ENCODE measurements at regions not wholly inside any gene's neighbourhood (a gene's known extent, or its start where the extent isn't known, plus 50 kb on each side); places are given as distances from the start of the nearest gene placed in this dataset.

DNA sequence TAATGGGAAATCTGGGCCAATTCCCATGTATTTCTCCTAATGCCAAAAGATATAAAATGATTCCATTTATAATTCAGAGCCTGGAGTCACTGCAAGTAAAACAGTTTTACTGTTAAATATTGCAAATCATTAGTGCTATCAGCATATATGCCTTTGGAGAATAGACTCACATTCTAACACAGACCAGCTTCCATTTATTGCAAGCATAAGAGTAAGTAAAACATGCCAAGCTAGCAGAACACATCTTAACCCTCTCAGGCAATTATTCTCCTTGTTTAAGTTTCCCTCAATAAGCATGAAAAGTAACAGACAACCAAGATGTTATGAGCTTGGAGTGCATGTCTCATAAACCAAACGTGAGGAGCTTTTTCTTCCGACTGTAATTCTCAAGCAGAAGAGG, 173.9 kb upstream of the GRIP1 start:
- DNase-seq = peak; percentile 9

DNA sequence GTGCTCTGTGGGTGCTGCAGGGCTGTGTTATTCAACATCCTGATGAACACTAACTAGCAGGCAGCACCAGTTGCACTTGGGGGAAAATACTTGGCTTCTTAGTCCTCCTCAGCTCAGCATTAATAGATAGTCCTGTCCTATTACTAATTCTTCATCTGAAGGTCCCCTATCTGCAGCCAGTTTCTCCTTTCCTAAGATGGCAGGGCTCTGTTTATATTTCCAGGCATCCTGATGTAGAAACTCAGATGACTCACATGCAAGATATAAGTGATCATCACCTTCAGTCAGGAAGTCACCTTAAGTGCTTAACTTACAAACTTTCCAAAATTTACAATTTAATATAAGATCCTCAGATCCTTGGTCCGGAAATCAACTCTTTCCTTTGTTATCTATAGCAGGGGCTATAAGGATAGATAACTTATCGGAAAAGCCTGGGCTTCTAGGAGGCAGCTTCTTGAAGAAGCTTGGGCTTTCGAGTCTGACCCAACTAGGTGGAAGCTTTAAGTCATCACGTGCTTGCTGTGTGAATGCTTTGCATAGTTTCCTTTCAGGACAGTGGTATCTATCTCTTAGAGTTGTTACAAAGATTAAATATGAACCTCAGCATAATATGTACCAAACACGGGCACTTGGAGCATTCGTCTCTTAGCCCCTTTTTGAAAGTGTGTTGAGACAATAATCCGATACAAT, 181.0 kb upstream of the GRIP1 start:
- no peak for DNase-seq

DNA sequence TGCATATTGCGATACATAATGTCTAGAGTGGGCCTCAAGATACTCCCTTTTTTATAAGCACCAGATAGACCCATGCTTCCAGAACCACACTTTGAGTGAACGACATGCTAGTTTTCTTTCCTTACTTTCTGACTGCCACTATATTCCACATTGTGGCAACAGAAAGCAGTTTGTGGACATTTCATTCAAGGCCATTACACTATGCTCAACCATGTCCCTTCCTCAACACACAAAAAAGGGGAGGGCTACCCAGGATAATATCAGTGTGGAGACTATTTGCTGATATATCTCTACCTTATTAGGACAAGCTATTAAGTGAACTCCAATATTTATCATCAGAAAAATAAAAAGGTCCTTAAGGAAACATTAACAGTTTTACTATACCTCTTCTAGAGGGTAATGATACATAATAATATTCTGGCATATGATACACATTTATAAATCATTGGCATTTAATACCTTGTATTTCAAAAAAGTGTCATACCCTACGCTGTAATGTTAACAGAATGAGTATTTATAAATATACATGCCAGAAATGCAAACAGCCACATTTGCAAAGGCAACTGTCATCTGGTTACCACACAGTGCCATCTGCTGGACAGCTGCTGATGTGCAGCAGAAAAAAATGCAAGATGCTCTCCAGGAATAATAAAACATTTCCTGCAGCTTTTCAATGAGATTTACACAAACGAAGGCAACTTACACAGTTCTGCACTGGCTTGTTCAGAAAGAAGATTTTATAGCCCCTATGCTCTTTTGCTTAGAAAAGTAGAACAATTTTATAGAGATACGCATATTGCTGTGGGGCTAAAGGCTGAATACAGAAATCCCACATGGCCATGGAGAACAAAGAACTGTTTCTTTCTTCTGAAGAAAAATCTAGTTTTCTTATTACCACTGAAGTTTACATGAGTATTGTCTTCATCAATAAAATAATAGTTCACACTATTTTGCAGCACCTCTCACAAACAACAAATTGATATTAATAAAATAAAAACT, 182.2 kb upstream of the GRIP1 start:
- peak; percentile 79 for DNase-seq

DNA sequence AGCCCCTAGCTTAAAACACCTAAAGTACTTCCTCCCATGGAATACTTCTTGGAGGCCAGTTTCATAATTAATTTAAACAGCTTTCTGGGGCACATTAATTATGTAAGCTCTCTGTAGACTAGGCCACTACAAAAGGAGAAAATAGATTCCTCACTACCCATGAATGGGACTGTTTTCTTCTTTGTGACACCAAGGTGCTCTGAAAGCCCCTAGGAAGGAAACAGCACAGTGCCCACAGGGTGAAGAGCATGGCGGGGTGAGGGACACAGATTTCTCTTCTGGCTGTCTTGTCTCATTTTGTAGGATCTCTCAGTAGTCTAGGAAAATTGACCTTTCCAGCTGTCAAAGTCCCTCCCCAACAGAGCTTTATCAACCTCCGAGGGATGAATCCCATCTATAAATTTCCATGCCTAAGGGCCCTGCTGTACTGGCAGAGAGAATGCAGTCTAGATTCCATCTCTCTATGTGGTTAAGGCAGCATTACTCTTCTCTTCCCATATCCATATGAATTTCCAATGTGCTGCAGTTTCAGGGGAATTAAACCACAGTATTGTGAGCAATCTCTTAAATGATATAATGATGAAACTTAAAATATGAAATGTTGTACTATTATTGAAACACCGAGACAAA, 183.6 kb upstream of the GRIP1 start:
- no peak for DNase-seq

DNA sequence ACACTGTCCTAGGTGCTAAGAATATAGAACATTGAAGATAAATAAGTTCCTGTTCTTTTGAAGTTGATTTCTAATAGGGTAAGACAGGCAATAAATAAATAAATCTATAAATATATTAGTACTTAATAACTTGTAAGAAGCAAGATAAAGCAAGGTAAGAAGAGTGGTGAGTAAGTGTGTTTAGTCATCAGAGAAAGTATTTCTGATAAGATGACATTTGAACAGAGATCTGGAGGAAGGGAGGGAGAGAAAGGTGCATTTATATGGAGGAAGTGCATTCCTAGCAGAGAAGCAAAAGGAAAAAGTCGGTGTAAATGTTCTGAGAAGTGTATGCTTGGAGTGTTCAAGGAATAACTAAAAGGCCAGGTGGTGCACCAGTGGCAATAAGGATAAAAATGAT, 184.4 kb upstream of the GRIP1 start:
- DNase-seq = no peak

DNA sequence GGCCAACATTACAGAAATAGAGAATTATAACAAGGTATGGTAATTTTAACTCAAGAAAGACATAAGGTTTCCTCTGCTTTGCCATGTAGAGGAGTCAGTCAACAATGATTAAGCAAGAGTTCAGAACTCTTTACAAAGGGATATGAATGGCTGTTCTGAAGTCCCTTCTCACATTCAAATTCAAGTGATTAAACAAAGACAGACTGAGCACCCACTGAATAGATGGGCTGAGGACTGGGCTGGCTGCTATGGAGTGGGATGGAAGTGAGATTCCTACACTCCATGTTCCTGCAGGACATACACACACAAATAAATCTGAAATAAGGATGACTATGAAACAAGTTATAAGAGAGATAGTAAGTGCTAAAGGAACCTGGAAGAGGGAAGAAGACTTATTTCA, 199.0 kb upstream of the GRIP1 start:
- DNase-seq = no peak

DNA sequence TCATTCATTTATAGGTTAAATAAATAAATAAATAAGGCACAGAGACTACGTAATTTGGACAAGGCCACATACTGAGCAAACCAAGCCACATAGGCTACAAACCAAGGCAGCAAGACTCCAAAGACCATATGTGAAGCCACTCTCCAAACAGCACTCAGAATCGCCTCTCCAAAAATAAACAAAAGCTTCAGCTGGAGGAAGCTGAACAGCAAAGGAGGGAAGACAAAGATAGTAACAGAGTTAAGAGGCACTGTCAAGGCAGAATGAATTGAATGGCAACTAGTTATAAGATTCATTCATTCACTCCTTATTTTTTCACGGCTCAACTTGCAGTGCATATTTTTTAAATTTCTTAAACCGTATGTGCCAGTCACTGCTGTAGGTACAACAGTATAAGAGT, 200.5 kb upstream of the GRIP1 start:
- no peak for DNase-seq

DNA sequence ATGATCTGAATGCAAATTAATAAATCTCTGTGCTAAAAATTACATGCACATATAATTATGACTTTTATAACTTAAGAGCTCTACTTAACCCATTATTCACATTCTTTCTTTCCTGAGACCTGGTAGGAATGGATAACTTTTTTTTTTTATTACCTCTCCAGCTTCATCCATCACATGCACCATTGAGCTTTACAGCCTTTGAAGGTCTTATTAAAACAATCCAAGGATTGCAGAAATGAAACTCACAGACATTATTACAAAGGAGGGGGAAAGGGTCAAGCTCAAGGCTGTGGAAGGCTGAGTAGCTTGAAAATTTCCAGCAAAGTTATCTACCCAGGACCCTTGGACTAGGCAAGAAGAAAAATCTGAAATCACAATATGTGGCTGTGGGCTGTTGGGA, 202.5 kb upstream of the GRIP1 start:
- DNase-seq = no peak

DNA sequence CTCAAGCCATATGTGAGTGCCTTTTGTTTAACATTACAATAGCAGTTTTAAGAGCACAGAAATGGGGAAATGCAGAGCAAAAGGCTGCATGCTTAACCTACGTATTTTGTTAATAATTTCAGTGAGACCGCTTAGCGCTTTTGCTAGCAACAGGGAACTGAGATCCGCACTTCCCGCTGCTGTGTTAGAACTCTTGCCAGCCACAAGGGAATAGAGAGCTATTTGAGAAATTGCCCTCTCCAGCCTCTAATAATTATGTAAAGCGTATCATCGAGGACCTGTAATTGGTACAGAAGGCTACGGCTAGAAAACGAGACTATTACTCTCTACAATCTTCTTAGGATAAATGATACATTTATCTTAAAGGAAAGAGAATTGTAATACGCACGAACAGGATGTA, 205.2 kb upstream of the GRIP1 start:
- no peak for DNase-seq

DNA sequence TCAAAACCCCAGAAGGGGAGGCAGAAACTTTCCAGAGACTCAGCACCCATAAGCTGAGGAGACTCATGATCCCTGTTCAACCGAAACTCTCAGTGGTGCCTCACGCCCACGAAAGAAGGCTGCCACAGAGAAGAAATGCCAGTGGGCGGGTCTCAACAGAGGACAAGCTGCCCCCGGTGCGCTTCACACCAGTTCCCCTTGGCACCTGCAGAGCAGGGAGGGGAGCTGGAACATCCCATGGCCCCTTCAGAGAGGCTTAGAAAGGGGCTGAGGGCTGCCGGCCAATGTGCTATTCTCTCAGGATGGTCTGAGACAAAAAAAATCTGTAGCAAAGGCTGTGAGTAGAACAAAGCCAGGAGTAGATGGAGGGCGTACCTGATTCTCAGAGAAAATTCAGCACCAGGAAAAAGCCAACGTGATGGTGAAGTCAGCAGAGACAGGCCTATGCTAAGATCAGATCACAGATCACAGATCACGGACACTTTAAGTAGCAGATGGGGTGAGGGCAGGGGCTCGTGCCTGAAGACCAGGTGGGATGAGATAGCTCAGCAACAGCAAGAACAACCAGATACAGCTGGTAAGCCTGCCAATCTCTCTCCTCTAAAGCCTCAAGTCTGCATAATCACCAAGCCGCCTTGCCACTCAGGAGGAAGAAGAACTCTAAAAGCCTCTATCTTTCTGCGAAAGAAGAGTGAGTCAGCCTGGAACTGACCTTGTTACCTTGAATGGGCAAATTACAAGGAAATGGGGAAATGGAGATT, 206.4 kb upstream of the GRIP1 start:
- no peak for DNase-seq

DNA sequence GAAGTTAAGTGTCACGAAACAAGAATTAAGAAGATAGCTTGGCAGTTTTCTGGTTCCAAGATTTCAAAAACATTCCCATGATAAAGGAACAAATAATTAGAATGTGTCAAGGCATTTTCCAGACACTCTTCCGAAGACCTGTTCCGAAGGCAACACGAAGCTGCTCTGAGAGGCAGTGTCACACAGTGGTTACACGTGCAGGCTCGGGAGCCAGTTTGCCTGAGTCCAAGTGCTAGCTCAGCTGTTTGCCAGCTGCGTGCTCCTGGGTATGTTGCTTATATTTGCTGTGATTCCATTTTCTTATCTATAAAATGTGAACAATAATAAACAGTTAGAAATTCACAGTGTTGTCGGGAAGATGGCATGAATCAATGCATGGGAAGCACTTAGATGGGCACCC, 217.9 kb upstream of the GRIP1 start:
- DNase-seq = no peak

DNA sequence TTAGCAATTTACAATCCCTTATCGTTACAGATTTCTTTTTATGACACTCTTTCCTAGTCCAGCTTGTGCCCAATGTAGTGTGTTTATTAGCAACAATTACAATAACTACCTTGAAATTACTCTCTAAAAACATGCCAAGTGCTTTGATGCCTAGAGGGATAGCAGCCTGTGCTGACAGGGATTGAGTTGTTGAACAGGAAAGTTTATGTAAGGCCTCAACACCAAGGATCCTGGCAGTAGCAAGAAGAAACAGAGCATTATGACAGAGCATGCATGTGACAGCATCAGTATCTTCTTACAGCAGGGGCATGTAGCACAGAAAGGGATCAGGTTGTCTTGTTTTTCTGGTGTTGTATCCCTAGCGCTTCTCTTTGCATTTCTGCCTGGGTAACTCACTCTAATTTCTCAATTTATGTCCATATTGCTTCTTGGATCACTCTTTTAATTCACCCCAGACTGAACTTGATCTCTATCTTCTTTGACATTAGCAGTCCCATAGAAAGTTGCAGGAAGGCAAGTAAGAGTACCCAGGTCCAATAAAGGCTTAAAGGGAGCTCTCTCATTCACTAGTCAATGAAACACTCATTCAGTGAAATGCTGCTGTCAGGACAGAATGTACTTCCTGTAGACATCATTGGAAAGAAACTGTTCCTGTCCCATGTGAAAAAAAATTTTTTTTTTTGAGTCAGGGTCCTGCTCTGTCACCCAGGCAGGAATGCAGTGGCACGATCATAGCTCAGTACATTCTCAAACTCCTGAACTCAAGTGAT, 220.0 kb upstream of the GRIP1 start:
- no peak for DNase-seq

DNA sequence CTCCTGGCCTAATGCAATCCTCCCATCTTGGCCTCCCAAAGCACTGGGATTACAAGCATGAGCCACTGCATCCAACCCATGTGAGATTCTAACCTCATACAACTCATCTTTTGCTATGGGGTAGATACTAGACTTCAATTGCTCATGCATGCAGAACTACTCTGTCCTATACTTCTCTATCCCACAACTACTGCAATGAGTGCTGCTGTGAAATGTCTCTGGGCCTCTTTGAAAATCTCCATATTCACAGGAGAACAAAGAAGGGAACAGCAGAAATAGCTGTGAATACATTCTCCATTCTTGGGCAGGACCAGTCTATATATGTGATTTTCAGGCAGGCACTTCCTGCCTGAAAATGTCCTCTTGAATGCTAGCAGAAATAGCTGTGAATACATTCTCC, 220.7 kb upstream of the GRIP1 start:
- no peak for DNase-seq

DNA sequence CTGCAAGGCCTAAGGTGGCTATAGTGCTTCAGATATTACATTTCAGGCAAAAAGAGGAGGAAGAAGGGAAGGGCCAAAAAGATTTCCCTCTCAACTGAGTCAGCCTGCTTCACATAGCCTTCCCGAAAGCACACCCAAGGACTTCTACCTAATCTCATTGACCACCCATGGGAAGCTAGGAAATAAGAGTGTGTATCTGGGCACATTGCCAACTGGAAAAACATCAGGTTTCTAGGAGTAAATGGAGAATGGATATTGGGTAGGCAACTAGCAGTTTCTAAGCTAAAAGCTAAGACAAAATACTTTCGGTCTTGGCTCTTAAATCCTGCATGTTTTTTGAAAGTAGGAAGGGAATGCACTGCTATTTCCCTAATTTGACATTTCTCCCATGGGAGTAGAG, 221.7 kb upstream of the GRIP1 start:
- no peak for DNase-seq

DNA sequence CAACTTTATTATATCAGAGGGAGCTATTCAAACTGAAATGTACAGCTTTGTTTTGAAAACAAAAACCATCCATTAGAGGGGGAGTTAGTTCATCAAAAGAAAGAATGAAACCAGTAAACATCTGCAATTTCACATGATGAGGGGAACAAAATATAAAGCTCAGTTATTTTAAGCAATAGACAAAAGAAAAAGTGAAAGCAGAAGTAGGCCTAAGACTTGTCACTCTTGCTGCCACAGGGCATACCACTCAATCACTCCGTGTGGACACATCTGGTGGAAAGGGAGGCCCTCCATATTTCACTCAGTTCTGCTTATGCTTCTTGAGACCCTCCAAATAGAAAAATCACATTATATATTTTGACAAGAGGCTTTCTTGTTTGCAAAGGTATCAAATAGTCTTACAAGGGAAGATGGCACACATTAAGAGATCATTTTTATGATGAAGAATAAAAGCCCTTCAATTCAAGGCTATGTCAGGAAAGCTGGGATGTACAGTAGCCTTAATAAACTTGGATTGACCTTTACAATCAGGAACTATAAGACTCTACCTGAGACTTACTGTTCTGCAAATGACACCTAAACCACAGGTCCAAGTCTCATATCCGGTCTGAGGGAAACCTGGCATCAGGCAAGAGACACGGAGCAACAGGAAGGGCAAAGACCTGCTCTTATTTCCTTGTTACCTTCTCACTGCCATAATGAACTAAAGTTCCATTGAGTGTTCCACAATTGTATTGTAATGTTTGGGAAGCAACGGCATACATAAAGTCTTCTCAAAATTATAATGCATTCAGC, 222.5 kb upstream of the GRIP1 start:
- no peak for DNase-seq

DNA sequence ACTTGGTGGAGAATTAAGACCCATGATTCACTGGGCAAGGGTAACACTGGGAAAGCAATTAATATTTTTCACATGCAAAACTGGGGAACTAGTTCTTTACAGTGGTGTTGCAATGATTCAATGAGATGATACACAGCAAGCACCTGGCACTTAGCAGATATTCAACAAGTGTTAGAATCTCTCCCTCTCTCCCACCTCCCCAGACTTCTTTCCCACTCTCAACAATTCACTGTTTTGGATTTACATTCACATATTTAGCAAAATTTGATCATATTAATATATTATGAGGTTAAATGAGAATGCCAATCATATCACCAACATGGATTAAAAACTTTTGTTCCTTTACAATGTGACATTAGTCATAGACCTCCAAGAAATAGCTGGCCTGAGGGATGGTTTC, 223.1 kb upstream of the GRIP1 start:
- no peak for DNase-seq

DNA sequence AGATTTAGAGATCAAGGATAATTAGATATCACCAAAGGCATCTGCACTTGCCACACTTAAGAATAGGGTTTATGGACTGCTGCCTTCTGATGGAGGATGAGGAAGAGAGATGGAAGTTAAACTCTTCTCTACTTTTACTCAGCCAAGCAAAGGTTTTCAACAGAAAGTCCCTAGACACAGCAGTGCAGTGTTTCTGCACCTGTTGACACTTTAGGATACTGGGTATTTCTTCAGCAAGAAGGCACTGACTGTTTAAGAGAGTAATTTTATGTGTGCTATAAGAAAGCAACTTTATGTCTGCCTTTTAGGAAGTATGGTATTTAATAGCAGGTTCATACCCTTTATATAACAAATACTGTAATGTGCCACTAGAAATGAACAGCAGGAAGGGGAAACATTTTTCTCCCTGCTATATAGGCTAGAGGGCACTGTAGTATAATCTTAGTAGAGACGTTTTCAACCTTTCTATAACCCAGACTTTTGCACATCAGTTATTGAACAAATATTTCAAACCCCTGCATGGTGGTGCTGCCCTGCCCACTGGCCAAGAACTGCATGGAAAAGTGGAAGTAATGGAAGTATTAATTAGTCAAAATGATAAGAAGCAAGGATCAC, 225.0 kb upstream of the GRIP1 start:
- no peak for DNase-seq

DNA sequence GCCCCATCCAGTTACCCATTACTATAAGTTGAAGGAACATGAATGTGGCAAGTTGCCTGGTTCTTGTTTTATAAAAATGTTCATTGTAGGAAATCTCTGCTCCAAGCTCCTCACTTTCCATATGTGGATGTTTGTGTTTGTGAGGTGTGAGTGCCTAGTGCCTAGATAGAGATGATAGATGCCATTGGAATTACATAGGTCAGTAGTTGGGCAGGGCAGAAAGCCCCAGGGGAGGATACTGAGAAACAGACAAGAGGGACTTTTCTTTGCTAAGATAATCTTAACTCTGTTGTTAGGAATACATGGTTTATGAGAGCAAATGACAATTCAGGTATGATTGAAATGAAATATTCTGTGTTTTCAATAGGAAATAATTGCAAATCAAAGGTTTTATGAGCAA, 226.3 kb upstream of the GRIP1 start:
- DNase-seq = no peak

DNA sequence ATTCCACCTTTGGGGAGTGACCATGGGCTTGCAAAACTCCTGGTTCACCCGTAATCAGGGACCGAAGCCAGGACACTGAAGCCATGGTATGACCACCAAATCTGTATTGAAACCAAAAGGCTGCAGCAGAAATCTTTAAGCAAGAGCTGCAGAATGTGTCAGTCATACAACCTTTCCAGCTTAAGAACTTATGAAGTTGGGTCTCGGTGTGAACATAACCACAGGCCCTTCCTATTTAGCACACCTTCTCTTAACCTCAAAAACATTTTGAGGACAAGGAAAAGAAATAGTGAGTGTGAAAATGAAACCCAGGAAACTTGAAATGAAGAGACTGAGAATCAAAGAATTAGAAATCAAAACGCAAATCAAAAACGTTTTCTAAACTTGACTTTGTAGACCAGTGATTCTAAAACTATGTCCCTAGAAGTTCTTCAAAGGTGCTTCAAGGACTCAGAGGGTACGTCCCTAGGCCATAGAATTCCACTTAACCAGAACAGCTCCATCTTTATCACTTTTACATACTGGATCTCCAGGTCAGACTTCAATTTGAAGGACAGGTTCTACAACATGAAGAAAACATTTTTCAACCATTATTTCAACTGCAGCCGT, 231.6 kb upstream of the GRIP1 start:
- no peak for DNase-seq

Measured in skin of body (tissue), 1 donor.